HG02943 (cell line): ENCODE measurements at regions not wholly inside any gene's neighbourhood (a gene's known extent, or its start where the extent isn't known, plus 50 kb on each side); places are given as distances from the start of the nearest gene placed in this dataset.

Experiments used
- ATAC-seq: cut with Tn5 transposase; IDR thresholded peaks from one replicate; pipeline ENCODE4 v1.9.1; 2021; ENCODE audit warnings: mild to moderate bottlenecking, low read depth, moderate library complexity; ENCODE audit not compliant: unreplicated experiment

GRCh38 chr6:139919107-139920026 lies 544.9 kb upstream of the CITED2 start:
- no peak for ATAC-seq

GRCh38 chr6:139917951-139918630 lies 543.6 kb upstream of the CITED2 start:
- no peak for ATAC-seq

GRCh38 chr6:139914910-139915309 lies 540.5 kb upstream of the CITED2 start:
- ATAC-seq = no peak

DNA sequence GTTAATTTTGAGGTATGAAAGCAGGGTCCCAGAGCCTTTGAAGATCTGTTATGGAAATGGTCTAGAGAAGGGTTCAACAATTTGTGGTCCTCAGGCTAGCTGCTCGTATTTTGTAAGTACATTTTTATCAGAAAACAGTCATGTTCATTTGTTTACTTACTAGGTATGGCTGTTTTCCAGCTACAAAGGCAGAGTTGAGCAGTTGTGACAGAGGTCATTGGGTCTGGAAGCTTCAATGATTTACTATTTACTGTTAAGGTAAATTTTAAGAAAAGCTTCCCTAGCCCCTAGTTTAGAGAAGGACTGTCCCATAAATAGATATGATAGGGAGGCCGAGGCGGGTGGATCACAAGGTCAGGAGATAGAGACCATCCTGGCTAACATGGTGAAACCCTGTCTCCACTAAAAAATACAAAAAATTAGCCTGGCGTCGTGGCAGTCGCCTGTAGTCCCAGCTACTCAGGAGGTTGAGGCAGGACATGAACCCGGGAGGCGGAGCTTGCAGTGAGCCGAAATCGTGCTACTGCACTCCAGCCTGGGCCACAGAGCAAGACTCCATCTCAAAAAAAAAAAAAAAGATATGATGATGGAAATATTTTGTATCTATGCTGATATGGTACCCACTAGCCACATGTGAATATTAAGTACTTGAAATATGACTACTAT lies 538.4 kb upstream of the CITED2 start:
- no peak for ATAC-seq

GRCh38 chr6:139909992-139910391 lies 535.5 kb upstream of the CITED2 start:
- ATAC-seq = no peak

DNA sequence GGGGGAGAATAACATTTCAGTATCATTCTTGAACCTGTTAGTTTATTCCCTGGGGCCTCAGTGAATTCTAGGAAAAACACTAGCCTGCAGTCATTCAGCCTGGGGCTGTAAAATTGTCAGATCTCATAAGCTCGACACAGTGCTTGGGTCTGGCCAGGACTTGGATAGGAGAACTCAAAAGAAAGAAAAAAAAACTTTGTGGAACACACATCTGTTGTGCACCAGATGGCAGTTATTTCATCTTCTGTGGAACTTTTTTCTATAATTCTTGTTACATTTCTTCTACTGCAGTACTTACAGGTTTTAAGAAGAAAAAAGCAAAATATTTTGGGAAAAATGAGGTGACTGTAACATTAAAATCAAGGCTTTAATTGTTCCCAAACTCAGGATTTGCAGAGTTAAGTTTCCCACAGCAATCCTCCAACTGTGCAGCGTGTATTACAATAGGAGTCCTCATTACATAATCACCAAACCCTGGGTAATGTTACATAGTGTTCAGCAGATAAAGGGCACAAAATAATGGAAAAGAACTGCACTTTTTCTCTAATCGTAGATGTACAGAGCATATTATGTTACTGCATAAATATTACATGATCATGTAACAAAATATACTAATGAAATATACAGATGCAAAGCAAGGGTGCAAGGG lies 531.1 kb upstream of the CITED2 start:
- ATAC-seq = no peak

DNA sequence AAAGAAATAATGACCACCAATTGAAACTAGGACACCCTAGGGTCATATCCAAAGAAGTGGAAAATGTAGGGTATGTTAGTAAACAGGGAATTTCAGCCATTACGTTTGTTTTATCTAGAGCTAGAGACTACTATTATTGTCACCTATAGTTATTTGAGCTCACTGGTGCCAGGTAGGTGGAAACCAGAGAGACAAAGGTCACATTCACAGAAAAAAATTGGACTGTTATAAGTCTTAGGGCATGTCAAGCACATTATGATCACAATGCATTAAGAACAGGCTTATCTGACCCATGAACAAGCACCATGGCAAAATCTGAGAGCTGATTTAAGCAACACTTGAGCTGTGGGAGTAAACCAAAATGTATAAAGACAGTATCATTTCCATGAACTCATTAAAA lies 530.1 kb upstream of the CITED2 start:
- no peak for ATAC-seq

DNA sequence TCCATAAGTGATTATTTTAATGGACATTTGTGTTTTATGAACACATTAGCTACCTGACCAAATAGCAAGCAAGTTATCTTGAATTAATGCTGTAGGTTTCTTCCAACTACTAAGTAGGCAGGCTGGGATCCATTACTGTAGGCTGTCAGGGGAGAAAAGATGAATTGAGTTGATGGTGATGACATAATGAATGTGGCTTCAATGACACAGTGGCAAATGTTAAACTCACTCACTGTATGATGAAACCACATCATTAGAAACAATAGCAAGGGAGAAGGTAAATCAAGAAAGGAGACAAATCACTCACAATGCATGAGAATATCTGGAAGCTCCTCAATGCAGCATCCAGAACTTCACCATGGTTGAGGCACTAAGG lies 529.7 kb upstream of the CITED2 start:
- no peak for ATAC-seq

DNA sequence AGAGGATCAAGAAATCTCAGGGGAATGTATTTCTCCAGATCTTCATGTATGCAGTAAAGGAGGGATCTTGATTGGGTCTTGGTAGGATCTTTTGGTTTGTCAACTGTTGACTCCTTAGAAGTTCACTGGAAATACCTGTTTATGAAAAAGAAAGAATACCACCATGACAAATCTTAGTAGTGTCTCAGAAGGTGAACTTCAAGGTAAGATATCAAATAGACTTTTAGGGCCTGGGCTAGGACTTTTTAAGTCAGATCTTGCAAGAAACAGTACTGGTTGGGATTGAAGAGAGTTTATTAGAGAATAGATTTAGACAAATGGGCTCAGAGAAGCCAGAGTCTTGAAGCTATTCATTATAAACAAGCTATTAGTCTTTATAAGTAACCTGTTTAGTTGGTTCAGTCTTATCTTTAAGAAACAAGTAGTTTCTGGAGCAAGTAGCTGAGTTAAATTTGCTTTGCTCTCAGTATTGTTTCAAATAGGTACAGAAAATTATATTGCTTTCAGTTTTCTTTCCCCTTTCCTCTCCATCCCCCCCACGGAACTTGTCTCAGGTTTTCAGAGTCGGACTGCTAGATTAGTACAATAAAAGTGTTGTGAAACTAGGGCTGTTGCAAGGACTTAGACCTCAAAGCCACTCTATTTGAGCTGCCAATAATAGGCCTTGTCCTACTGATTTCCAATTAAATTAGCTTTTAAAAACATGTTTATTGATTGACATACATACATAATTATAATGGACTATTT lies 529.1 kb upstream of the CITED2 start:
- peak; percentile 99 for ATAC-seq

DNA sequence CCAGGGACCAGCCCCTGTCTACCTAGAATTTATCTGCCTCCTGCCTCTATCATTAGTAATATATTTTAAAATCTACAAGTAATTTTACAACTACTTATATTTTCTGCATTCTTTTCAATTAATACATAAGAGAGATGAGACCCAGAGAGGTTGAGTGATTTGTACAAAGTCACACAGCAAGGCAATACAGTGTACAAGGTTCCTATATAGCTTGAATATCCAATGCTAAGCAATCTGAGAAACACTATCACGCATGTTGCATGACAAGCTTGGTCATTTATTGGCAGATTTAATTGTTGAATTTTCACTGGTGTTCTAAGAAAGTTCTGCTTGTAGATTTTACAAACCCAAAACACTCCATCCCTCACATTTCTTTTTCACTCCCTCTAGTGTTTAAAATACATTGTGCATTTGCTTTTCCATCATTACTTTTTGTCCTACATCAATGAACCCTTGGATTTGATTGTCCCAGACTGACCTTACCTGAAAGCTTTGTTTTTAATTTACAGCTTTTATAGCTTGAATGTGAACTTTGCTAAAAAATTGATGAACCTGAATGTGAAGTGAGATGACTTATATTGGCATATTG lies 520.9 kb upstream of the CITED2 start:
- no peak for ATAC-seq

GRCh38 chr6:139894271-139894670 lies 519.8 kb upstream of the CITED2 start:
- no peak for ATAC-seq

DNA sequence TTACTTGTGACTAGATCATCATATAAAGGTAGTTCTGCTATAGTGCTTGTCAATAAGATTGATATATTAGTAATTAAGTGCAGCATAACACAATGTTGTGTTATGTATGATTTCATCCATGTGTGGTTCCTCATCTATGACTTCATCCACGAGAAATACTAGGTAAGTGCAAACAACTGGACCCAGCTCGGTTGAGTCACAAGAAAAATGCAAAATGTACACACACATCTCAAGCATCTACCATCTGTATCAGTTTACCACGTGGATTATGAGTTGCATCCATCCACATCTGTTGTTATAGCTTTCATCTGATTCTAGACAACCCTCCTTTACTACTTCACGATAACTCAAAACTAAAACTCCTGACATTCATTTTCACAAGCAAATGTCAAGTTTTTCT lies 517.0 kb upstream of the CITED2 start:
- ATAC-seq = no peak

DNA sequence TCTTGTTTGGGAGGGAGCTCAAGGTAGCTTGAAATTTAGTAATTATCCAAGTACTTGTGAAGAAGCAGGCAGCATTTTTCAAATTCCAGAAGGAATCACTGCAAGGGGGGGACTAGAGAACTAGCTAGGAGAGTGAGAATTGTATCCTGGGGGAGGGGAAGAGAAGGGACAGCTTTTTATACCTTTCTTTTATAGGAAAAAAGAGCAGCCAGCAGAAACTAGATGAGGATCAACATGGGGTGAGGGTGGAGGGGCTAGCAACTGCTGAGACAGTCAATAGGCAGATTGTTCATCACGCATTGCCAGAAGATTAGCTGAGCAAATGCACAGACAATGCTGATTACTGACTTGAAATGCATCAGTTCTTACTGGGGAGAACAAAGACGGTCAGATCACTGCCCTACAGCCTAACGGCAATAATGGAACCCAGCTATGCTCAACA lies 514.3 kb upstream of the CITED2 start:
- no peak for ATAC-seq

DNA sequence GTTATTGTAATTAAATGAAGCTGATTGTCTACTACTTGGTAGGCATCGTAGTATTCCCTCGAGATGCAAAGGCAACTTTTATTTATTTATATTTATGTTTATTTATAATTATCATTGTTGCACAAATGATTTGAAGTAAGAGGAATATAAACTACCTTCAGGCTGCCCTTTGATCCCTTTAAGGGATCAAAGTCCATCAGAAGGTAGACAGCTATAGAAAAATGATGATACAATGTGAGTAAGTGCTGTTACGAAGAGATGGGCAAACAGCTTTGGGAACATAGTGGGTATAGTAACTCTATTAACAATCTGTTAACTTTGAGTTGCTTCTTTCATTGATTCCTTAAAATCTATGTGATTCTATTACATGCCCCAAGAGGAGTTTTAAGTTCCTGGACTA lies 512.8 kb upstream of the CITED2 start:
- no peak for ATAC-seq

GRCh38 chr6:139886396-139886795 lies 511.9 kb upstream of the CITED2 start:
- ATAC-seq = no peak

GRCh38 chr6:139885909-139886308 lies 511.5 kb upstream of the CITED2 start:
- ATAC-seq = no peak

GRCh38 chr6:139883776-139884175 lies 509.3 kb upstream of the CITED2 start:
- ATAC-seq = no peak

- ATAC-seq = no peak
Measured at GRCh38 chr6:139882977-139883728, 508.7 kb upstream of the CITED2 start.

GRCh38 chr6:139882234-139882633 lies 507.8 kb upstream of the CITED2 start:
- ATAC-seq = no peak
